IMR-90 (cell line): ENCODE measurements at regions not wholly inside any gene's neighbourhood (a gene's known extent, or its start where the extent isn't known, plus 50 kb on each side); places are given as distances from the start of the nearest gene placed in this dataset.

ENCODE experiments used
- ATAC-seq: fragments of 200-7000 bp; cut with Tn5 transposase; 2 replicates; pipeline ENCODE4 v1.9.1; 2020; ENCODE audit warnings: low read depth, mild to moderate bottlenecking, moderate library complexity
- BruUV-seq: library from RNA; stranded (reverse); fragments of 400-500 nt; replicated peaks from 2 replicates; lab custom pipeline; 2021; lab: Mats Ljungman, UMichigan
- CTCF ChIA-PET: fragments of 300-600 bp; formaldehyde crosslinking; extraction: SDS; loops from one replicate; lab custom pipeline; 2021; ENCODE audit warnings: antibody characterized with exemption; lab: Yijun Ruan, JAX
- POLR2A ChIA-PET: fragments of 300-600 bp; sonication (Branson Sonifier 250); formaldehyde crosslinking; loops from one replicate; lab custom pipeline; 2022; ENCODE audit warnings: antibody characterized with exemption; ENCODE audit not compliant: unreplicated experiment; lab: Charles Lee
- DNase-seq: peaks from one replicate; pipeline ENCODE4 v3.0.0; 2013
- H2AFZ ChIP-seq: replicated peaks from 2 replicates; pipeline ENCODE3; 2013; ENCODE audit warnings: low read length, mild to moderate bottlenecking; ENCODE audit not compliant: poor library complexity
- H2AK5ac ChIP-seq: 2 replicates; pipeline ENCODE4 v1.6.1; 2013; ENCODE audit warnings: low read depth, low read length, inconsistent platforms
- H2AK9ac ChIP-seq: replicated peaks from 2 replicates; pipeline ENCODE3; 2013; ENCODE audit warnings: mild to moderate bottlenecking, low read depth, low read length, moderate library complexity; ENCODE audit not compliant: poor library complexity
- H2BK120ac ChIP-seq: 2 replicates; pipeline ENCODE4 v1.6.1; 2013; ENCODE audit warnings: low read depth, low read length, inconsistent platforms
- H2BK15ac ChIP-seq: 3 replicates; pipeline ENCODE4 v1.6.1; 2013; ENCODE audit warnings: low read depth, low read length, inconsistent platforms
- H2BK20ac ChIP-seq: 2 replicates; pipeline ENCODE4 v1.6.1; 2013; ENCODE audit warnings: low read depth, mild to moderate bottlenecking, inconsistent platforms, low read length, moderate library complexity
- H2BK5ac ChIP-seq: 2 replicates; pipeline ENCODE4 v1.6.1; 2013; ENCODE audit warnings: mild to moderate bottlenecking, low read depth, low read length, inconsistent platforms; ENCODE audit not compliant: poor library complexity, severe bottlenecking
- H3K14ac ChIP-seq: replicated peaks from 2 replicates; pipeline ENCODE4 v1.6.1; 2013; ENCODE audit warnings: low read depth, low read length, inconsistent platforms
- H3K18ac ChIP-seq: 2 replicates; pipeline ENCODE4 v1.6.1; 2013; ENCODE audit warnings: low read depth, low read length, control low read depth
- H3K23ac ChIP-seq: 2 replicates; pipeline ENCODE4 v1.6.1; 2013; ENCODE audit warnings: low read depth, low read length, inconsistent platforms
- H3K27ac ChIP-seq: 2 replicates; pipeline ENCODE4 v1.5.1; 2013; ENCODE audit warnings: mild to moderate bottlenecking, control low read depth, low read length; ENCODE audit not compliant: insufficient read depth
- H3K27me3 ChIP-seq: 2 replicates; pipeline ENCODE4 v1.6.1; 2013; ENCODE audit warnings: low read length; ENCODE audit not compliant: control insufficient read depth, insufficient read depth
- H3K36me3 ChIP-seq: 2 replicates; pipeline ENCODE4 v1.6.1; 2013; ENCODE audit warnings: low read length, mixed read lengths; ENCODE audit not compliant: control insufficient read depth, insufficient read depth
- H3K4ac ChIP-seq: 2 replicates; pipeline ENCODE4 v1.6.1; 2013; ENCODE audit warnings: low read depth, low read length, inconsistent platforms
- H3K4me1 ChIP-seq: 2 replicates; pipeline ENCODE4 v1.6.1; 2013; ENCODE audit warnings: low read length, mixed read lengths; ENCODE audit not compliant: control insufficient read depth, insufficient read depth
- H3K4me2 ChIP-seq: 2 replicates; pipeline ENCODE4 v1.6.1; 2013; ENCODE audit warnings: low read depth, mild to moderate bottlenecking, control low read depth, low read length, moderate library complexity
- H3K4me3 ChIP-seq: 2 replicates; pipeline ENCODE4 v1.5.1; 2013; ENCODE audit warnings: low read depth, mild to moderate bottlenecking, control low read depth, low read length, moderate library complexity; ENCODE audit not compliant: insufficient read depth
- H3K56ac ChIP-seq: 2 replicates; pipeline ENCODE4 v1.6.1; 2013; ENCODE audit warnings: low read length, inconsistent platforms; ENCODE audit not compliant: insufficient read depth; ENCODE audit errors: extremely low read depth
- H3K79me1 ChIP-seq, 2 experiments: 2 replicates each; pipeline ENCODE4 v1.6.1; 2013; ENCODE audit warnings: low read length in 2 of 2, inconsistent platforms in 1 of 2, low read depth in 1 of 2
- H3K9ac ChIP-seq: 2 replicates; pipeline ENCODE4 v1.6.1; 2013; ENCODE audit warnings: low read depth, low read length, control low read depth
- H3K9me1 ChIP-seq: 2 replicates; pipeline ENCODE4 v1.6.1; 2013; ENCODE audit warnings: low read length, inconsistent platforms; ENCODE audit not compliant: insufficient read depth
- H3K9me3 ChIP-seq: 2 replicates; pipeline ENCODE4 v1.6.1; 2013; ENCODE audit warnings: low read length; ENCODE audit not compliant: control insufficient read depth, insufficient read depth
- H4K20me1 ChIP-seq: 2 replicates; pipeline ENCODE4 v1.6.1; 2013; ENCODE audit warnings: low read length, inconsistent platforms; ENCODE audit not compliant: insufficient read depth
- H4K5ac ChIP-seq: 2 replicates; pipeline ENCODE4 v1.6.1; 2013; ENCODE audit warnings: mild to moderate bottlenecking, low read depth, low read length, control low read depth
- H4K8ac ChIP-seq, 2 experiments: 2 replicates each; pipeline ENCODE4 v1.6.1; 2013; ENCODE audit warnings: low read depth in 2 of 2, low read length in 2 of 2, control low read depth in 1 of 2, inconsistent platforms in 1 of 2
- H4K91ac ChIP-seq: 2 replicates; pipeline ENCODE4 v1.6.1; 2013; ENCODE audit warnings: low read depth, low read length, inconsistent platforms; ENCODE audit not compliant: insufficient read depth
- BHLHE40 ChIP-seq: fragments of 150-350 bp; IDR thresholded peaks from 2 replicates; pipeline ENCODE4 v1.6.1; 2016; ENCODE audit warnings: mild to moderate bottlenecking, low read depth, low read length
- CHD1 ChIP-seq: IDR thresholded peaks from 2 replicates; pipeline ENCODE4 v1.6.1; 2012; ENCODE audit warnings: low read depth, low read length, improper control_type of control experiment
- ELK1 ChIP-seq: fragments of 150-350 bp; IDR thresholded peaks from 2 replicates; pipeline ENCODE4 v1.6.1; 2016; ENCODE audit warnings: low read depth, mild to moderate bottlenecking, low read length, moderate library complexity, borderline replicate concordance
- MAZ ChIP-seq: IDR thresholded peaks from 2 replicates; pipeline ENCODE4 v1.6.1; 2012; ENCODE audit warnings: low read depth, mild to moderate bottlenecking, low read length, improper control_type of control experiment, moderate library complexity, borderline replicate concordance
- MXI1 ChIP-seq: IDR thresholded peaks from 2 replicates; pipeline ENCODE4 v1.6.1; 2012; ENCODE audit warnings: low read depth, mild to moderate bottlenecking, low read length, moderate library complexity, borderline replicate concordance
- NFE2L2 ChIP-seq: fragments of 150-350 bp; IDR thresholded peaks from 2 replicates; pipeline ENCODE4 v1.6.1; 2016; ENCODE audit warnings: low read depth, mild to moderate bottlenecking, low read length
- POLR2A ChIP-seq: IDR thresholded peaks from 2 replicates; pipeline ENCODE4 v1.6.1; 2012; ENCODE audit warnings: mild to moderate bottlenecking, low read depth, low read length
- RAD21 ChIP-seq: IDR thresholded peaks from 2 replicates; pipeline ENCODE4 v1.6.1; 2012; ENCODE audit warnings: low read length, improper control_type of control experiment
- RCOR1 ChIP-seq: IDR thresholded peaks from 2 replicates; pipeline ENCODE4 v1.6.1; 2012; ENCODE audit warnings: mild to moderate bottlenecking, low read length, improper control_type of control experiment; ENCODE audit not compliant: insufficient replicate concordance
- RFX5 ChIP-seq: IDR thresholded peaks from 2 replicates; pipeline ENCODE4 v1.8.0; 2012; ENCODE audit warnings: low read depth, mild to moderate bottlenecking, low read length, moderate library complexity
- SMC3 ChIP-seq: fragments of 150-350 bp; IDR thresholded peaks from 2 replicates; pipeline ENCODE4 v1.6.1; 2016; ENCODE audit warnings: low read depth, mild to moderate bottlenecking, antibody characterized with exemption, low read length, moderate library complexity
- WGBS, 2 experiments: methylation state at CpG; one replicate each; pipeline versions ENCODE4 v1.1.5 to v1.1.7; 2013; ENCODE audit warnings: missing lambda C conversion rate in 2 of 2; ENCODE audit not compliant: insufficient read length in 1 of 2; ENCODE audit errors: extremely low coverage in 2 of 2; 5-methylcytosine and 5-hydroxymethylcytosine counted together
- dilution Hi-C: fragments of 300-500 bp; cut with HindIII; formaldehyde crosslinking; loops from one replicate; pipeline ENCODE4 v1.14.3; 2018; ENCODE audit warnings: low sequenced_read_pairs; ENCODE audit not compliant: unreplicated experiment
- in situ Hi-C: fragments of 300-500 bp; cut with MboI; formaldehyde crosslinking; loops from 3 replicates; pipeline ENCODE4 v1.14.3; 2019; ENCODE audit warnings: low sequenced_read_pairs, inconsistent platforms, mixed read lengths
- intact Hi-C: fragments of 100-400 bp; cut with micrococcal nuclease; formaldehyde crosslinking; loops from 2 replicates; pipeline ENCODE4 v1.10.0; 2022
- TF ChIP-seq, protein P1 (sequence below): conservative IDR thresholded peaks from 2 replicates; pipeline ENCODE4 v1.5.1; 2012; ENCODE audit warnings: mild to moderate bottlenecking, low read depth, low read length, improper control_type of control experiment
- TF ChIP-seq, protein P2 (sequence below): fragments of 150-350 bp; IDR thresholded peaks from 2 replicates; pipeline ENCODE4 v1.6.1; 2017; ENCODE audit warnings: mild to moderate bottlenecking, antibody characterized with exemption, low read length, low read depth

GRCh38 chr2:147173798-147174197 lies 671.0 kb upstream of the ACVR2A start:
- H3K4ac ChIP-seq = no peak overlapping the region
- H2BK120ac ChIP-seq = no peak overlapping the region
- in situ Hi-C loops = no loop called here
- no peak overlapping the region for H3K27ac ChIP-seq
- DNase-seq = no peak
- H3K14ac ChIP-seq = no peak overlapping the region
- ChIA-PET CTCF (no interaction called here), POLR2A (no interaction called here)
- H4K91ac ChIP-seq = no peak overlapping the region
- no peaks in the 10 kb centered on the region for H3K27me3 ChIP-seq
- WGBS, 2 experiments = no CpG with 5 or more reads among the region's 2 CpGs
- H3K9me3 ChIP-seq = no peaks in the 10 kb centered on the region
- H3K9me1 ChIP-seq = no peaks in the 10 kb centered on the region
- no peak overlapping the region for H3K4me3 ChIP-seq
- H3K23ac ChIP-seq = no peak overlapping the region
- dilution Hi-C loops = no loop called here
- ATAC-seq = no peak
- no peak overlapping the region for H3K18ac ChIP-seq
- no peak overlapping the region for H3K4me2 ChIP-seq
- no peak overlapping the region for H3K9ac ChIP-seq
- H2BK5ac ChIP-seq = no peak overlapping the region
- no peak overlapping the region for H4K8ac ChIP-seq
- no peaks in the 10 kb centered on the region for H4K20me1 ChIP-seq
- no peak overlapping the region for H2AFZ ChIP-seq
- H2AK5ac ChIP-seq = no peak overlapping the region
- BruUV-seq = no TSS peak
- TF ChIP-seq NFE2L2 (no peak), CHD1 (no peak), BHLHE40 (no peak), MXI1 (no peak), SMC3 (no peak), POLR2A (no peak), MAZ (no peak), RFX5 (no peak), RAD21 (no peak), ELK1 (no peak), RCOR1 (no peak)
- TF ChIP-seq, protein P1, sequence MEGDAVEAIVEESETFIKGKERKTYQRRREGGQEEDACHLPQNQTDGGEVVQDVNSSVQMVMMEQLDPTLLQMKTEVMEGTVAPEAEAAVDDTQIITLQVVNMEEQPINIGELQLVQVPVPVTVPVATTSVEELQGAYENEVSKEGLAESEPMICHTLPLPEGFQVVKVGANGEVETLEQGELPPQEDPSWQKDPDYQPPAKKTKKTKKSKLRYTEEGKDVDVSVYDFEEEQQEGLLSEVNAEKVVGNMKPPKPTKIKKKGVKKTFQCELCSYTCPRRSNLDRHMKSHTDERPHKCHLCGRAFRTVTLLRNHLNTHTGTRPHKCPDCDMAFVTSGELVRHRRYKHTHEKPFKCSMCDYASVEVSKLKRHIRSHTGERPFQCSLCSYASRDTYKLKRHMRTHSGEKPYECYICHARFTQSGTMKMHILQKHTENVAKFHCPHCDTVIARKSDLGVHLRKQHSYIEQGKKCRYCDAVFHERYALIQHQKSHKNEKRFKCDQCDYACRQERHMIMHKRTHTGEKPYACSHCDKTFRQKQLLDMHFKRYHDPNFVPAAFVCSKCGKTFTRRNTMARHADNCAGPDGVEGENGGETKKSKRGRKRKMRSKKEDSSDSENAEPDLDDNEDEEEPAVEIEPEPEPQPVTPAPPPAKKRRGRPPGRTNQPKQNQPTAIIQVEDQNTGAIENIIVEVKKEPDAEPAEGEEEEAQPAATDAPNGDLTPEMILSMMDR = no peak
- TF ChIP-seq, protein P2, sequence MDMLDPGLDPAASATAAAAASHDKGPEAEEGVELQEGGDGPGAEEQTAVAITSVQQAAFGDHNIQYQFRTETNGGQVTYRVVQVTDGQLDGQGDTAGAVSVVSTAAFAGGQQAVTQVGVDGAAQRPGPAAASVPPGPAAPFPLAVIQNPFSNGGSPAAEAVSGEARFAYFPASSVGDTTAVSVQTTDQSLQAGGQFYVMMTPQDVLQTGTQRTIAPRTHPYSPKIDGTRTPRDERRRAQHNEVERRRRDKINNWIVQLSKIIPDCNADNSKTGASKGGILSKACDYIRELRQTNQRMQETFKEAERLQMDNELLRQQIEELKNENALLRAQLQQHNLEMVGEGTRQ = no peak
- H2AK9ac ChIP-seq = no peak overlapping the region
- intact Hi-C loops = no loop called here
- no peaks in the 10 kb centered on the region for H3K36me3 ChIP-seq
- no peak overlapping the region for H3K56ac ChIP-seq
- H4K5ac ChIP-seq = no peak overlapping the region
- H3K79me1 ChIP-seq = no peaks in the 10 kb centered on the region
- no peak overlapping the region for H2BK20ac ChIP-seq
- no peak overlapping the region for H2BK15ac ChIP-seq
- H3K4me1 ChIP-seq = no peaks in the 10 kb centered on the region
